T1000 (cell line): ENCODE measurements at regions not wholly inside any gene's neighbourhood (a gene's known extent, or its start where the extent isn't known, plus 50 kb on each side); places are given as distances from the start of the nearest gene placed in this dataset.

Experiments used
- DNase-seq: peaks from one replicate; lab custom pipeline; 2025; ENCODE audit warnings: mixed read lengths; lab: John Stamatoyannopoulos, UW

GRCh38 chr2:144215207-144215606, 304.7 kb downstream of the ZEB2 start:
- no peak for DNase-seq

GRCh38 chr2:144213797-144214196, 306.1 kb downstream of the ZEB2 start:
- no peak for DNase-seq

GRCh38 chr2:144211826-144212225, 308.1 kb downstream of the ZEB2 start:
- no peak for DNase-seq

GRCh38 chr2:144211065-144211464, 308.9 kb downstream of the ZEB2 start:
- no peak for DNase-seq

GRCh38 chr2:144210076-144210475, 309.8 kb downstream of the ZEB2 start:
- DNase-seq: no peak

- DNase-seq: no peak
Measured at GRCh38 chr2:144208924-144209323, 311.0 kb downstream of the ZEB2 start.

GRCh38 chr2:144206019-144206418, 313.9 kb downstream of the ZEB2 start:
- no peak for DNase-seq

- DNase-seq: no peak
Measured at GRCh38 chr2:144201868-144202468, 318.0 kb downstream of the ZEB2 start.

GRCh38 chr2:144201126-144201525, 318.8 kb downstream of the ZEB2 start:
- no peak for DNase-seq

- DNase-seq: no peak
Measured at GRCh38 chr2:144198116-144198515, 321.8 kb downstream of the ZEB2 start.

- no peak for DNase-seq
Measured at GRCh38 chr2:144194326-144195071, 325.4 kb downstream of the ZEB2 start.

GRCh38 chr2:144190908-144191605, 328.9 kb downstream of the ZEB2 start:
- DNase-seq: no peak

- no peak for DNase-seq
Measured at GRCh38 chr2:144183727-144184126, 336.2 kb downstream of the ZEB2 start.

GRCh38 chr2:144181001-144181400, 338.9 kb downstream of the ZEB2 start:
- DNase-seq: no peak

GRCh38 chr2:144180131-144180530, 339.8 kb downstream of the ZEB2 start:
- DNase-seq: no peak

- no peak for DNase-seq
Measured at GRCh38 chr2:144170179-144170578, 349.7 kb downstream of the ZEB2 start.

GRCh38 chr2:144166743-144167142, 353.2 kb downstream of the ZEB2 start:
- no peak for DNase-seq

- no peak for DNase-seq
Measured at GRCh38 chr2:144165599-144166250, 354.2 kb downstream of the ZEB2 start.

- no peak for DNase-seq
Measured at GRCh38 chr2:144163592-144163991, 356.3 kb downstream of the ZEB2 start.

- no peak for DNase-seq
Measured at GRCh38 chr2:144162652-144163051, 357.3 kb downstream of the ZEB2 start.

GRCh38 chr2:144161061-144161460, 358.9 kb downstream of the ZEB2 start:
- DNase-seq: no peak

GRCh38 chr2:144159240-144159639, 360.7 kb downstream of the ZEB2 start:
- no peak for DNase-seq

GRCh38 chr2:144158096-144158495, 361.8 kb downstream of the ZEB2 start:
- no peak for DNase-seq
